ENCODE measurements at regions not wholly inside any gene's neighbourhood (a gene's known extent, or its start where the extent isn't known, plus 50 kb on each side); places are given as distances from the start of the nearest gene placed in this dataset.

- TF ChIP-seq CTCF (IDR thresholded peaks at IDR 0.05) = no peak
- Mint-ChIP-seq H3K27ac (ENCODE audit: unreplicated experiment) (no peak overlapping the region), H3K36me3 (ENCODE audit: low read depth) (no peaks in the 10 kb centered on the region), H3K27me3 (ENCODE audit: low read depth) (peaks cover 5% of the 10 kb centered on the region), H3K4me3 (ENCODE audit: unreplicated experiment) (no peak overlapping the region), H3K4me1 (ENCODE audit: low read depth) (no peaks in the 10 kb centered on the region), H3K9me3 (ENCODE audit: low read depth) (no peaks in the 10 kb centered on the region)
- DNase-seq (ENCODE audit: low spot score) = no peak
Observed at GRCh38 chr3:35404571-35404970, 234.8 kb upstream of the ARPP21 start.

- Mint-ChIP-seq H3K27ac (ENCODE audit: unreplicated experiment) (no peak overlapping the region), H3K4me3 (ENCODE audit: unreplicated experiment) (no peak overlapping the region), H3K36me3 (ENCODE audit: low read depth) (peaks cover 2% of the 10 kb centered on the region), H3K27me3 (ENCODE audit: low read depth) (peaks cover 5% of the 10 kb centered on the region), H3K9me3 (ENCODE audit: low read depth) (no peaks in the 10 kb centered on the region), H3K4me1 (ENCODE audit: low read depth) (no peaks in the 10 kb centered on the region)
- DNase-seq (ENCODE audit: low spot score) = no peak
- TF ChIP-seq CTCF (IDR thresholded peaks at IDR 0.05) = no peak
Observed at GRCh38 chr3:35408882-35409281, 230.4 kb upstream of the ARPP21 start.

GRCh38 chr3:35409991-35410390 lies 229.3 kb upstream of the ARPP21 start:
- Mint-ChIP-seq H3K9me3 (ENCODE audit: low read depth) (no peaks in the 10 kb centered on the region), H3K4me1 (ENCODE audit: low read depth) (no peaks in the 10 kb centered on the region), H3K27me3 (ENCODE audit: low read depth) (peaks cover 5% of the 10 kb centered on the region), H3K27ac (ENCODE audit: unreplicated experiment) (no peak overlapping the region), H3K36me3 (ENCODE audit: low read depth) (peaks cover 2% of the 10 kb centered on the region), H3K4me3 (ENCODE audit: unreplicated experiment) (no peak overlapping the region)
- no peak for DNase-seq (ENCODE audit: low spot score)
- no peak for TF ChIP-seq CTCF (IDR thresholded peaks at IDR 0.05)

GRCh38 chr3:35413483-35413882 lies 225.8 kb upstream of the ARPP21 start:
- no peaks in the 10 kb centered on the region for H3K27me3 Mint-ChIP-seq (ENCODE audit: low read depth)
- H3K4me3 Mint-ChIP-seq (ENCODE audit: unreplicated experiment) = no peak overlapping the region
- H3K27ac Mint-ChIP-seq (ENCODE audit: unreplicated experiment) = no peak overlapping the region
- no peak for DNase-seq (ENCODE audit: low spot score)
- H3K36me3 Mint-ChIP-seq (ENCODE audit: low read depth) = peaks cover 2% of the 10 kb centered on the region
- TF ChIP-seq CTCF (IDR thresholded peaks at IDR 0.05) = no peak
- H3K4me1 Mint-ChIP-seq (ENCODE audit: low read depth) = peaks cover 6% of the 10 kb centered on the region
- H3K9me3 Mint-ChIP-seq (ENCODE audit: low read depth) = no peaks in the 10 kb centered on the region

- H3K27ac Mint-ChIP-seq (ENCODE audit: unreplicated experiment) = no peak overlapping the region
- TF ChIP-seq CTCF (IDR thresholded peaks at IDR 0.05) = no peak
- no peaks in the 10 kb centered on the region for H3K9me3 Mint-ChIP-seq (ENCODE audit: low read depth)
- H3K36me3 Mint-ChIP-seq (ENCODE audit: low read depth) = peaks cover 2% of the 10 kb centered on the region
- H3K27me3 Mint-ChIP-seq (ENCODE audit: low read depth) = no peaks in the 10 kb centered on the region
- H3K4me3 Mint-ChIP-seq (ENCODE audit: unreplicated experiment) = no peak overlapping the region
- no peak for DNase-seq (ENCODE audit: low spot score)
- peaks cover 8% of the 10 kb centered on the region for H3K4me1 Mint-ChIP-seq (ENCODE audit: low read depth)
Observed at GRCh38 chr3:35417080-35417479, 222.2 kb upstream of the ARPP21 start.
